K562 (cell line): ENCODE measurements at regions not wholly inside any gene's neighbourhood (a gene's known extent, or its start where the extent isn't known, plus 50 kb on each side); places are given as distances from the start of the nearest gene placed in this dataset.
A peak's percentile ranks its signal among the peaks of the same experiment; 100 is the strongest.

Source experiments
- ATAC-seq: fragments of 200-7000 bp; cut with Tn5 transposase; 3 replicates; pipeline ENCODE4 v1.9.1; 2020; ENCODE audit warnings: moderate library complexity
- BruUV-seq: library from RNA; stranded (reverse); fragments of 400-500 nt; replicated peaks from 2 replicates; lab custom pipeline; 2021; lab: Mats Ljungman, UMichigan
- CTCF ChIA-PET: fragments of 300-600 bp; formaldehyde crosslinking; extraction: SDS; loops from one replicate; lab custom pipeline; 2021; ENCODE audit warnings: low intra/inter-chr PET ratio; lab: Yijun Ruan, JAX
- POLR2A ChIA-PET: fragments of 300-600, 350-650 bp; sonication (Branson Sonifier 250); formaldehyde crosslinking; extraction: SDS; loops from one replicate; lab custom pipeline; 2021; ENCODE audit warnings: antibody characterized with exemption, inconsistent platforms; lab: Yijun Ruan, JAX
- DNase-seq, 4 experiments: peaks; one replicate each; pipeline versions ENCODE4 v3.0.0 to v3.0.0-alpha.2; 2011 to 2018; ENCODE audit warnings: low spot score in 3 of 4, mixed read lengths in 3 of 4; ENCODE audit errors: extremely low read depth in 1 of 4
- FAIRE-seq: peaks from 2 replicates; lab custom pipeline; 2011; peaks lifted over from hg19 to GRCh38; lab: Jason Lieb, UNC
- H2AFZ ChIP-seq: 2 replicates; pipeline ENCODE4 v1.6.0; 2011; ENCODE audit warnings: low read depth, low read length, control low read depth, inconsistent platforms
- H3K27ac ChIP-seq: fragments of 200-600 bp; 3 replicates; pipeline ENCODE4 v1.8.0; 2011; ENCODE audit warnings: low read depth, mild to moderate bottlenecking, control low read depth, inconsistent platforms, low read length, moderate library complexity, mixed read lengths; ENCODE audit errors: extremely low read depth
- H3K27me3 ChIP-seq, 2 experiments: fragments of 300-600 bp in 1 of 2; 2 replicates in 1 of 2; 3 replicates in 1 of 2; pipeline versions ENCODE4 v1.6.0 to v1.8.0; 2011; ENCODE audit warnings: inconsistent platforms in 2 of 2, low read length in 2 of 2, mild to moderate bottlenecking in 1 of 2, mixed read lengths in 1 of 2, moderate library complexity in 1 of 2; ENCODE audit not compliant: control insufficient read depth in 2 of 2, insufficient read depth in 2 of 2
- H3K36me3 ChIP-seq: fragments of 300-600 bp; 3 replicates; pipeline ENCODE4 v1.8.0; 2011; ENCODE audit warnings: mild to moderate bottlenecking, low read length, inconsistent platforms; ENCODE audit not compliant: control insufficient read depth, insufficient read depth
- H3K4me1 ChIP-seq, 2 experiments: fragments of 200-600 bp in 1 of 2; replicated peaks in 1 of 2; 2 replicates in 1 of 2; 3 replicates in 1 of 2; pipeline versions ENCODE4 v1.5.1 to v1.8.0; 2011; ENCODE audit warnings: inconsistent platforms in 2 of 2, low read length in 2 of 2, mild to moderate bottlenecking in 1 of 2, mixed read lengths in 1 of 2, moderate library complexity in 1 of 2; ENCODE audit not compliant: control insufficient read depth in 2 of 2, insufficient read depth in 2 of 2
- H3K4me2 ChIP-seq: 2 replicates; pipeline ENCODE4 v1.6.1; 2011; ENCODE audit warnings: low read length, control low read depth, inconsistent platforms, mixed read lengths; ENCODE audit not compliant: insufficient read depth
- H3K4me3 ChIP-seq: fragments of 200-600 bp; sonication (generic), shearing (Covaris generic); 2 replicates; pipeline ENCODE4 v1.5.1; 2016; ENCODE audit warnings: control low read depth, inconsistent platforms
- H3K79me2 ChIP-seq: fragments of 200-600 bp; 3 replicates; pipeline ENCODE4 v1.8.0; 2011; ENCODE audit warnings: low read length, inconsistent platforms; ENCODE audit not compliant: control insufficient read depth, insufficient read depth
- H3K9ac ChIP-seq, 2 experiments: 2 replicates each; pipeline versions ENCODE4 v1.6.0 to v1.6.1; 2011; ENCODE audit warnings: low read depth in 2 of 2, low read length in 2 of 2, control low read depth in 1 of 2, inconsistent platforms in 1 of 2, mild to moderate bottlenecking in 1 of 2, mixed read lengths in 1 of 2; ENCODE audit not compliant: insufficient read depth in 1 of 2
- H3K9me1 ChIP-seq: one replicate; pipeline ENCODE4 v1.6.0; 2011; ENCODE audit warnings: inconsistent platforms, mild to moderate bottlenecking, low read length, moderate library complexity; ENCODE audit not compliant: control insufficient read depth, insufficient read depth
- H3K9me3 ChIP-seq: replicated peaks from 2 replicates; pipeline ENCODE4 v1.5.1; 2011; ENCODE audit warnings: low read depth, low read length, inconsistent platforms; ENCODE audit not compliant: control insufficient read depth, insufficient read depth
- H4K20me1 ChIP-seq: replicated peaks from 2 replicates; pipeline ENCODE4 v1.6.1; 2011; ENCODE audit warnings: low read length, inconsistent platforms, mixed read lengths; ENCODE audit not compliant: control insufficient read depth, insufficient read depth
- CEBPG ChIP-seq, 3 experiments: fragments of 200-800 bp in 1 of 3; sonication (Bioruptor generic) in 1 of 3; sonication (generic) in 1 of 3; formaldehyde crosslinking in 1 of 3; IDR thresholded peaks in 2 of 3; conservative IDR thresholded peaks in 1 of 3; 2 replicates each; pipeline versions ENCODE4 v1.6.1 to v1.8.0; 2016 to 2022; ENCODE audit warnings: missing compliant biosample characterization in 2 of 3, missing genetic modification characterization in 2 of 3, mild to moderate bottlenecking in 1 of 3, missing genetic modification reagents in 1 of 3
- ZNF778 ChIP-seq: fragments of 450-650 bp; formaldehyde crosslinking; IDR thresholded peaks from 2 replicates; pipeline ENCODE4 v1.4.0; 2020; ENCODE audit warnings: mild to moderate bottlenecking, moderate library complexity
- WGBS: fragments of 100-300 bp; shearing (Covaris generic); methylation state at CpG from one replicate; pipeline ENCODE4 v1.1.6; 2016; ENCODE audit warnings: low coverage, mixed read lengths; ENCODE audit not compliant: insufficient coverage; ENCODE audit errors: missing lambda C conversion rate; 5-methylcytosine and 5-hydroxymethylcytosine counted together
- in situ Hi-C: fragments of 300-500 bp; cut with MboI; formaldehyde crosslinking; loops from 4 replicates; pipeline ENCODE4 v1.15.0; 2018; ENCODE audit warnings: inconsistent platforms, mixed read lengths
- intact Hi-C: fragments of 100-400 bp; cut with micrococcal nuclease; formaldehyde crosslinking; loops from 2 replicates; pipeline ENCODE4 v1.14.2; 2022
- TF ChIP-seq, protein P1 (sequence below): fragments of 450-650 bp; formaldehyde crosslinking; IDR thresholded peaks from 2 replicates; pipeline ENCODE4 v1.4.0; 2020; ENCODE audit warnings: mild to moderate bottlenecking, moderate library complexity
- TF ChIP-seq, protein P2 (sequence below): sonication (generic); formaldehyde crosslinking; IDR thresholded peaks from 2 replicates; pipeline ENCODE4 v1.8.1; 2023; ENCODE audit warnings: mild to moderate bottlenecking, missing genetic modification reagents
- TF ChIP-seq, protein P3 (sequence below): fragments of 250-450 bp; sonication (Bioruptor Pico); IDR thresholded peaks from 2 replicates; pipeline ENCODE4 v1.5.1; 2021; ENCODE audit warnings: mild to moderate bottlenecking

DNA sequence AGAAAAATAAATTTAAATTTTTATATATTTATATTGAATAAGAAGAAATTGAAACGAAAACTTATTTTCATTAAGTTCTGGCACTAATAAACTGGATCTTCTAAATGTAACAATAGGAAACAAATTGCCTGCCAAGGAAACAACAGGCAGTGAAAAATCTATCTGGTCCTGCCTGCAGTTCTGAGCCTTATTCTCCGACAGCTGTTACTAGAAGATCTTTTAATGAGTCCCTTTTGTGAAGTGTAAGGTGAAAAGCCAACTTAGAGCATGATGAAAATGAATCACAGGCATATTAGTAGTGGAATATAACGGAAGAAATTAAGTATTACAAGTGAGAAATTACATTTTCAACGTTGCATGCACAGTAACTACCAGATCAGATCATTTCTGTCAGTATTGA, 1002.7 kb upstream of the PCDH20 start:
- no peaks in the 10 kb centered on the region for H3K9me1 ChIP-seq
- intact Hi-C loops (no loop called here), in situ Hi-C loops (no loop called here)
- no peak overlapping the region for H3K9ac ChIP-seq
- no peak overlapping the region for H2AFZ ChIP-seq
- no peaks in the 10 kb centered on the region for H4K20me1 ChIP-seq
- no peak overlapping the region for H3K27ac ChIP-seq
- H3K27me3 ChIP-seq = no peaks in the 10 kb centered on the region
- no peak overlapping the region for H3K4me2 ChIP-seq
- no peaks in the 10 kb centered on the region for H3K9me3 ChIP-seq
- no TSS peak for BruUV-seq
- no peak for TF ChIP-seq ZNF778 (CRISPR knock-in tag)
- TF ChIP-seq, protein P1, sequence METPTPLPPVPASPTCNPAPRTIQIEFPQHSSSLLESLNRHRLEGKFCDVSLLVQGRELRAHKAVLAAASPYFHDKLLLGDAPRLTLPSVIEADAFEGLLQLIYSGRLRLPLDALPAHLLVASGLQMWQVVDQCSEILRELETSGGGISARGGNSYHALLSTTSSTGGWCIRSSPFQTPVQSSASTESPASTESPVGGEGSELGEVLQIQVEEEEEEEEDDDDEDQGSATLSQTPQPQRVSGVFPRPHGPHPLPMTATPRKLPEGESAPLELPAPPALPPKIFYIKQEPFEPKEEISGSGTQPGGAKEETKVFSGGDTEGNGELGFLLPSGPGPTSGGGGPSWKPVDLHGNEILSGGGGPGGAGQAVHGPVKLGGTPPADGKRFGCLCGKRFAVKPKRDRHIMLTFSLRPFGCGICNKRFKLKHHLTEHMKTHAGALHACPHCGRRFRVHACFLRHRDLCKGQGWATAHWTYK (CRISPR knock-in tag) = no peak
- TF ChIP-seq, protein P2, sequence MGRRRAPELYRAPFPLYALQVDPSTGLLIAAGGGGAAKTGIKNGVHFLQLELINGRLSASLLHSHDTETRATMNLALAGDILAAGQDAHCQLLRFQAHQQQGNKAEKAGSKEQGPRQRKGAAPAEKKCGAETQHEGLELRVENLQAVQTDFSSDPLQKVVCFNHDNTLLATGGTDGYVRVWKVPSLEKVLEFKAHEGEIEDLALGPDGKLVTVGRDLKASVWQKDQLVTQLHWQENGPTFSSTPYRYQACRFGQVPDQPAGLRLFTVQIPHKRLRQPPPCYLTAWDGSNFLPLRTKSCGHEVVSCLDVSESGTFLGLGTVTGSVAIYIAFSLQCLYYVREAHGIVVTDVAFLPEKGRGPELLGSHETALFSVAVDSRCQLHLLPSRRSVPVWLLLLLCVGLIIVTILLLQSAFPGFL (CRISPR knock-in tag) = no peak
- WGBS = 0% methylated on average over 4 of the region's 4 CpGs
- POLR2A ChIA-PET = no interaction called here
- CTCF ChIA-PET = no interaction called here
- DNase-seq = no peak
- no peaks in the 10 kb centered on the region for H3K4me1 ChIP-seq
- H3K36me3 ChIP-seq = no peaks in the 10 kb centered on the region
- no peaks in the 10 kb centered on the region for H3K79me2 ChIP-seq
- FAIRE-seq = no peak
- no peak overlapping the region for H3K4me3 ChIP-seq
- ATAC-seq = no peak

DNA sequence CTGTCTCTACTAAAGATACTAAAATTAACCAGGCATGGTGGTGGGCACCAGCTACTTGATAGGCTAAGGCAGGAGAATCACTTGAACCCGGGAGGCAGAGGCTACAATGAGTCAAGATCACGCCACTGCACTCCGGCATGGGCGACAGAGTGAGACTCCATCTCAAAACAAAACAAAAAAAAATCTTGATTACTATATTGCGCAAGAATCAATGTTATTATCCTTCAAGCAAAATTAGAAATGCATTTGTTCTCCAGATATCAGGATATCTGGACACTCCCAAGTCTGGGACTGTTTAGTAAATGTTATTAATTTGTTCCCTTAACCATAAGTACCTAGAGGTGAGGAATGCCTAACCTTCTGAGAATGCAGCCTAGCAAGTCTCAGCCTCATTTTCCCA, 992.2 kb upstream of the PCDH20 start:
- H3K9ac ChIP-seq = no peak overlapping the region
- H3K4me1 ChIP-seq = no peaks in the 10 kb centered on the region
- WGBS = 0% methylated on average over 2 of the region's 5 CpGs
- H3K27ac ChIP-seq = no peak overlapping the region
- H3K9me3 ChIP-seq = no peaks in the 10 kb centered on the region
- H3K36me3 ChIP-seq = no peaks in the 10 kb centered on the region
- BruUV-seq = no TSS peak
- DNase-seq (no peak), FAIRE-seq (no peak), ATAC-seq (no peak)
- intact Hi-C loops (no loop called here), in situ Hi-C loops (no loop called here)
- no peaks in the 10 kb centered on the region for H3K9me1 ChIP-seq
- CTCF ChIA-PET = no interaction called here
- no peaks in the 10 kb centered on the region for H3K27me3 ChIP-seq
- no peaks in the 10 kb centered on the region for H3K79me2 ChIP-seq
- TF ChIP-seq, protein P3, sequence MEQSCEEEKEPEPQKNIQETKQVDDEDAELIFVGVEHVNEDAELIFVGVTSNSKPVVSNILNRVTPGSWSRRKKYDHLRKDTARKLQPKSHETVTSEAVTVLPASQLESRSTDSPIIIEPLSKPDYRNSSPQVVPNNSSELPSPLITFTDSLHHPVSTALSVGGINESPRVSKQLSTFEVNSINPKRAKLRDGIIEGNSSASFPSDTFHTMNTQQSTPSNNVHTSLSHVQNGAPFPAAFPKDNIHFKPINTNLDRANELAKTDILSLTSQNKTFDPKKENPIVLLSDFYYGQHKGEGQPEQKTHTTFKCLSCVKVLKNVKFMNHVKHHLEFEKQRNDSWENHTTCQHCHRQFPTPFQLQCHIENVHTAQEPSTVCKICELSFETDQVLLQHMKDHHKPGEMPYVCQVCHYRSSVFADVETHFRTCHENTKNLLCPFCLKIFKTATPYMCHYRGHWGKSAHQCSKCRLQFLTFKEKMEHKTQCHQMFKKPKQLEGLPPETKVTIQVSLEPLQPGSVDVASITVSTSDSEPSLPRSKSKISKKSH (CRISPR knock-in tag) = no peak
- no peak for TF ChIP-seq CEBPG (CRISPR knock-in tag; IDR thresholded peaks at IDR 0.05)
- TF ChIP-seq CEBPG (tag; conservative IDR thresholded peaks at IDR 0.05 in 1 of 2, IDR thresholded peaks at IDR 0.05 in 1 of 2) = peak in 1 of 2 experiments; percentile 75; a peak in 2 of 4 replicates
- TF ChIP-seq, all 486 proteins: peak for 1
- no peak overlapping the region for H2AFZ ChIP-seq
- no peaks in the 10 kb centered on the region for H4K20me1 ChIP-seq
- no peak overlapping the region for H3K4me2 ChIP-seq
- no peak overlapping the region for H3K4me3 ChIP-seq
- POLR2A ChIA-PET = no interaction called here
